ENCODE measurements at regions not wholly inside any gene's neighbourhood (a gene's known extent, or its start where the extent isn't known, plus 50 kb on each side); places are given as distances from the start of the nearest gene placed in this dataset.

DNA sequence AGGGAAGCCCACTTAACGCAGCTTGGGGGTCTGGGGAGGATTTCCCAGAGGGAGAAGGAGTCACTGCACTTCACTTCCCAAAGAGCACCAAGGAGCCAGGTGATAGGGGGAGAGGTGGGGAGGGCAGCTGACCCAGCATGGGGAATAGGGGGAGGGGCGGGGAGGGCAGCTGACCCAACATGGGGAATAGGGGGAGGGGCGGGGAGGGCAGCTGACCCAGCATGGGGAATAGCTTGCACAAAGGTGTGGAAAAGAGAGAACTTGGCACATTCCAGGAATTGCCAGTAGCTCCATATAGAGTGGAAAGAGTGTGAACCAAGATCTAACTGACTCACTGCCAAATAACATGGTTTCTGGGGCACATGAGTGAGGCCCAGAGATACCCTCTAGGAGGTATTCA is 110.3 kb downstream of the CCT6B start:
- H3K4me3 ChIP-seq: no peak overlapping the region
- TF ChIP-seq, protein P1, sequence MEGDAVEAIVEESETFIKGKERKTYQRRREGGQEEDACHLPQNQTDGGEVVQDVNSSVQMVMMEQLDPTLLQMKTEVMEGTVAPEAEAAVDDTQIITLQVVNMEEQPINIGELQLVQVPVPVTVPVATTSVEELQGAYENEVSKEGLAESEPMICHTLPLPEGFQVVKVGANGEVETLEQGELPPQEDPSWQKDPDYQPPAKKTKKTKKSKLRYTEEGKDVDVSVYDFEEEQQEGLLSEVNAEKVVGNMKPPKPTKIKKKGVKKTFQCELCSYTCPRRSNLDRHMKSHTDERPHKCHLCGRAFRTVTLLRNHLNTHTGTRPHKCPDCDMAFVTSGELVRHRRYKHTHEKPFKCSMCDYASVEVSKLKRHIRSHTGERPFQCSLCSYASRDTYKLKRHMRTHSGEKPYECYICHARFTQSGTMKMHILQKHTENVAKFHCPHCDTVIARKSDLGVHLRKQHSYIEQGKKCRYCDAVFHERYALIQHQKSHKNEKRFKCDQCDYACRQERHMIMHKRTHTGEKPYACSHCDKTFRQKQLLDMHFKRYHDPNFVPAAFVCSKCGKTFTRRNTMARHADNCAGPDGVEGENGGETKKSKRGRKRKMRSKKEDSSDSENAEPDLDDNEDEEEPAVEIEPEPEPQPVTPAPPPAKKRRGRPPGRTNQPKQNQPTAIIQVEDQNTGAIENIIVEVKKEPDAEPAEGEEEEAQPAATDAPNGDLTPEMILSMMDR (IDR thresholded peaks at IDR 0.05): no peak
- DNase-seq: no peak
- no peaks in the 10 kb centered on the region for H3K4me1 ChIP-seq (ENCODE audit: low read depth)
- no peaks in the 10 kb centered on the region for H3K36me3 ChIP-seq (ENCODE audit: low read depth)
- no peaks in the 10 kb centered on the region for H3K9me3 ChIP-seq
- intact Hi-C loops (cut with DNase I, micrococcal nuclease): no loop called here
- ATAC-seq: no peak

DNA sequence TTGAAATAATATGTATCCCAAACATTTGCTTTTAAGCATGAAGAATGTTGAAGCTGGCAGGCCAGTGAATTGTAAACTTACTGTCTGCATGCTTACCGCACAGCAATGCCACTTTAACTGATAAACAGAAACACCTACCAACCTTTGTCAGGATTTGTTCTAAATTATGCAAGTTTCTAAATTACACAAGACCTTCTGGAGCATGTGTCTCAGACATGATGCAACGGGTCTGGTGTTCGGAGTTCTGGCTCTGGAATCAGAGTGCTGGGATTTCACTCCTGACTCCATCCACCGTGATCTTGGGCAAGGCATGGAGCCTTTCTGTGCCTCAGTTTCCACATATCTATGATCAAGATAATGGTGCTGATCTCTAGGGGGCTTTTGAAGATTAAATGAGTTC is 111.2 kb downstream of the CCT6B start:
- DNase-seq: no peak
- intact Hi-C loops (cut with DNase I, micrococcal nuclease): no loop called here
- TF ChIP-seq, protein P1 (IDR thresholded peaks at IDR 0.05): no peak
- no peaks in the 10 kb centered on the region for H3K4me1 ChIP-seq (ENCODE audit: low read depth)
- no peak overlapping the region for H3K4me3 ChIP-seq
- H3K36me3 ChIP-seq (ENCODE audit: low read depth): no peaks in the 10 kb centered on the region
- ATAC-seq: no peak
- no peaks in the 10 kb centered on the region for H3K9me3 ChIP-seq

DNA sequence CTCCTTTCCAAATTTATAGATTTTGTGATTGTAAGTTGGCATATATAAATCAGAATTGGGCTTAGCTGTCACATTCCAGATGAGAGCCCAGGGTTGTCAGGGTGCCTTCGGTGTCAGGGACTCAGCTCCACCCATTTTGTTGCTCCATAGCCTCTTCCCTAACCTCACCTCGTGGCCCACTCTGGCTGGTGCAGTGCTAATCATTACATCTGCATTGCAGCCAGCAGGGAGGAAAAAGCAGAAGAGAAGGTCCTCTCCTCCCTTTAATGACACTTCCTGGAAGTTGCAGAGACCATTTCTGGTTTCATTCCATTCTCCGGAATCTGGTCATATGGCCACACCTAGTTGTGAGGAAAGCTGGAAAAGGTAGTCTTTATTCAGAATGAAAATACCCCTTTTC is 113.3 kb downstream of the CCT6B start:
- Histone ChIP-seq H3K36me3 (ENCODE audit: low read depth) (no peaks in the 10 kb centered on the region), H3K4me3 (no peak overlapping the region), H3K9me3 (no peaks in the 10 kb centered on the region), H3K4me1 (ENCODE audit: low read depth) (no peaks in the 10 kb centered on the region)
- DNase-seq: no peak
- TF ChIP-seq, protein P1 (IDR thresholded peaks at IDR 0.05): no peak
- intact Hi-C loops (cut with DNase I, micrococcal nuclease): no loop called here
- ATAC-seq: no peak

DNA sequence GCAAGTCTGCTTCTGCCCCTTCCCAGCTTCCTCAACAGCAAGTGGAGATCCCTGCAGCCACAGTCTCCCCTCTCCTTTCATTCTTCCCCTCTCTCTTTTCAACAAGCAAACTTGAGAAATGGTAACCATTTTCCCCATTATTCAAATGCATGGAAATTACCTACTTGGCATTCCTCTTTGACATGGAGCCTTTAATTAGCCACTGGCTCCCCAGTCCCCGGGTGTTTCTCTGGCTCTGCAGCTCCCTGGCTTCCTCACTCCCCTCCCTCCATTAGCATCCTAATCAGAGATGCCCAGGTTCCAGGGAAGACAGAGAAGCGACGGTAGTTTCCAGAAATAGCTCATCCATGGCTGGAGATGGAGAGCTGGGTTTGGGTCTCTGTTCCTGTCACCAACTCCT is 116.0 kb downstream of the CCT6B start:
- intact Hi-C loops (cut with DNase I, micrococcal nuclease): no loop called here

DNA sequence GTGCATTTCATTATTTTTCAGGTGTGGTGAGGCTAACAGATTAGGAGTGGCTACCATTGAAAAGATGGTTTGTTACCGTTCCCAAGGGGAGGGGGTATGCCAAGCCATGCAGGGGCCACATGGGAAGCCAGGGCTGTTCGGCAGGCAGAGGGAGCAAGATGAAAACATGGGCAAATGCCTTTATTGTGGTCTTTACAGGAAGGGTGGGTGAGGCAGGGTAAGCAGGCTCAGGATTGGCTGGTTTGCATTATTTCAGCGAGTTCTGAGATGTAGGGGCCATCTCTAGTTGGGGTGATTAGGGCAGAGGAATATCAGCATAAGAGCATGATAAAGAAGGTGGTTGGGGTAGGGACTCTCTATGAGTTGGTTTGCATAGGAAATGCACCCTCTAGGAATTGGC is 117.6 kb downstream of the CCT6B start:
- H3K4me1 ChIP-seq (ENCODE audit: low read depth): no peaks in the 10 kb centered on the region
- TF ChIP-seq, protein P1 (IDR thresholded peaks at IDR 0.05): no peak
- H3K9me3 ChIP-seq: no peaks in the 10 kb centered on the region
- no peak for ATAC-seq
- no peak for DNase-seq
- no peak overlapping the region for H3K4me3 ChIP-seq
- intact Hi-C loops (cut with DNase I, micrococcal nuclease): no loop called here
- no peaks in the 10 kb centered on the region for H3K36me3 ChIP-seq (ENCODE audit: low read depth)

More for the DNA sequence above, 116.0 kb downstream of the CCT6B start:
- Histone ChIP-seq H3K4me1 (ENCODE audit: low read depth) (no peaks in the 10 kb centered on the region), H3K4me3 (no peak overlapping the region), H3K9me3 (no peaks in the 10 kb centered on the region), H3K36me3 (ENCODE audit: low read depth) (no peaks in the 10 kb centered on the region)
- DNase-seq (no peak), ATAC-seq (no peak)
- TF ChIP-seq, protein P1 (IDR thresholded peaks at IDR 0.05): no peak

DNA sequence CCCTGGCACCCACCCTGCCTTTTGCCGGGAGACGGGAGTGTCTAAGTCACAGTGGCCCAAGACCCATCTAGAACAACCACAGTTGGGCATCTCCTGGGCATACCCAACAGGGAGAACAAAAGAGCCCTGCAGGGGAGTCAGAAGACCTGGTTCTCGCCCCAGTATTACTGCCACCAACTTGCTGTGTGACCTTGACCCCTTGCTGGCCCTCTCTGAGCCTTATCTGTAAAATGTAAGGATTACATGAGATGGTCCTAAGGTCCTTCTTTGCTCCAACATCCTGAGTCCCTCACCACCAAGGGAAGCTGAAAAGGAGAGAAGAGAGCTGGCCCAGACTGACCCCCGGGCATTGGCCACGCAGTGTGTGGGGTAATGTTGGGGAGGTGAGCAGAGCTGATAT is 119.0 kb downstream of the CCT6B start:
- no peak for ATAC-seq
- TF ChIP-seq, protein P1 (IDR thresholded peaks at IDR 0.05): no peak
- intact Hi-C loops (cut with DNase I, micrococcal nuclease): no loop called here
- no peak for DNase-seq
- H3K4me3 ChIP-seq: no peak overlapping the region
- no peaks in the 10 kb centered on the region for H3K4me1 ChIP-seq (ENCODE audit: low read depth)
- H3K36me3 ChIP-seq (ENCODE audit: low read depth): no peaks in the 10 kb centered on the region
- no peaks in the 10 kb centered on the region for H3K9me3 ChIP-seq
